ENCODE measurements at regions not wholly inside any gene's neighbourhood (a gene's known extent, or its start where the extent isn't known, plus 50 kb on each side); places are given as distances from the start of the nearest gene placed in this dataset.

DNA sequence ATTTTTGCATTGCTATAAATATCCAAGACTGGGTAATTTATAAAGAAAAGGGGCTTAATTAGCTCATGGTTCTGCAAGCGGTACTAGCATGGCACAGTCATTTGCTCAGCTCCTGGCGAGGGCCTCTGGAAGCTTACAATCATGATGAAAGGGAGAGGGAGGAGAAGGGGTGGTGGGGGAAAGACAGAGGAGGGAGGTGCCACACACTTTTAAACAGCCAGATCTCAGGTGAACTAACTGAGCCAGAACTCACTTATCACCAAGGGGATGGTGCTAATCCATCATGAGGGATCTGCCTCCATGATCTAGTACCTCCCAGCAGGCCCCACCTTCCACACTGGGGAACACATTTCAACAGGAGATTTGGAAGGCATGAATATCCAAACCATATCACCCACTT is 476.3 kb downstream of the PCNX1 start:
- 84% methylated on average over 2 of the region's 2 CpGs for WGBS
- Histone ChIP-seq H3K4me1 (peaks cover 5 to 28% (median 15%) of the 10 kb centered on the region in 4 donors), H3K4me3 (no peak overlapping the region), H3K9me3 (no peaks in the 10 kb centered on the region), H3K36me3 (no peaks in the 10 kb centered on the region), H3K27me3 (no peaks in the 10 kb centered on the region), H3K27ac (replicated peaks in 1 of 4) (no peak overlapping the region)
- no peak for DNase-seq (ENCODE audit: extremely low spot score)
- intact Hi-C loops (cut with DNase I), result no loop called here
- TF ChIP-seq POLR2A (IDR thresholded peaks at IDR 0.05; ENCODE audit: low read depth), result no peak
- TF ChIP-seq, protein P1, sequence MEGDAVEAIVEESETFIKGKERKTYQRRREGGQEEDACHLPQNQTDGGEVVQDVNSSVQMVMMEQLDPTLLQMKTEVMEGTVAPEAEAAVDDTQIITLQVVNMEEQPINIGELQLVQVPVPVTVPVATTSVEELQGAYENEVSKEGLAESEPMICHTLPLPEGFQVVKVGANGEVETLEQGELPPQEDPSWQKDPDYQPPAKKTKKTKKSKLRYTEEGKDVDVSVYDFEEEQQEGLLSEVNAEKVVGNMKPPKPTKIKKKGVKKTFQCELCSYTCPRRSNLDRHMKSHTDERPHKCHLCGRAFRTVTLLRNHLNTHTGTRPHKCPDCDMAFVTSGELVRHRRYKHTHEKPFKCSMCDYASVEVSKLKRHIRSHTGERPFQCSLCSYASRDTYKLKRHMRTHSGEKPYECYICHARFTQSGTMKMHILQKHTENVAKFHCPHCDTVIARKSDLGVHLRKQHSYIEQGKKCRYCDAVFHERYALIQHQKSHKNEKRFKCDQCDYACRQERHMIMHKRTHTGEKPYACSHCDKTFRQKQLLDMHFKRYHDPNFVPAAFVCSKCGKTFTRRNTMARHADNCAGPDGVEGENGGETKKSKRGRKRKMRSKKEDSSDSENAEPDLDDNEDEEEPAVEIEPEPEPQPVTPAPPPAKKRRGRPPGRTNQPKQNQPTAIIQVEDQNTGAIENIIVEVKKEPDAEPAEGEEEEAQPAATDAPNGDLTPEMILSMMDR (IDR thresholded peaks at IDR 0.05), result no peak
- no peak for TF ChIP-seq EP300 (IDR thresholded peaks at IDR 0.05)
- TF ChIP-seq POLR2AphosphoS5 (IDR thresholded peaks at IDR 0.05), result no peak

DNA sequence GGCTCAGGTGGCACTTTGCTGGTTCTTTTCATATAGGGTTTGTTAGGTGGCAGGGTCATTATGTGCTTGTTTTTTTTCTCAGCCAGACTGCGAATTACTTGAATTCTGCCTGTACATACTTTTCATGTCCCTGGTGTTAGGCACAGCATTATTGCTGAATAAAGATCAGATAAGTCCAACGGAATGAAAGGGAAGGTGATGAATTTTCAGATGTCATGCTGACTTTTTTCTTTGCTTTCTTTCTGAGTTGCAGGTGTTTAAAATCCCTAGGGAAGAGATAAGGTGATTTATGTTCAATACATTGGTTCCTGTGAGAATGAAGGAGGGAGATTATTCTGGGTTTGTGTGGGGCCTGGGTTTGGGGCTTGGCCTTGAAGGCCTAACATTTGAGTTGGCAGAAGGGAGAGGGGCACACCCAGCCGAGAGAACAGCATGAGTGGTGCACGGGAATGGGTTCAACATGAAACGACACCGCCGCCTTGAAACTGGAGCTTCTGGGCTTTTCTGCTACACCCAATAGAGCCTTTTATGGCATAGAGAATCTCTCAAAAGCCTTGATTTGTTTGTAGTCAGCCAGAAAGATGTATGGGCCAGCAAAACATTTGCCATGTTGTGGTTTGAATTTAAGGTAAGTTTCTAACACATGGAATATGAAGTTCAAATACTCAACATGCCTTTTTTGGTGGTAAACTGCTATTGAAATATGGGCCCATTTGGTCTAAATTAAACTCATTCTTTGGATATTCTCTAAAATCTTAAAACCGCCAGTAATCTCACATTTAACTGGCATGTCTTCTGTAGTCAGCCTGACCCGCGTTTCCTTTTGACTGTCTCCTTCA is 477.0 kb downstream of the PCNX1 start:
- Histone ChIP-seq H3K27me3 (no peaks in the 10 kb centered on the region), H3K4me1 (peaks cover 5 to 21% (median 14%) of the 10 kb centered on the region in 4 donors), H3K4me3 (no peak overlapping the region), H3K36me3 (no peaks in the 10 kb centered on the region), H3K27ac (replicated peaks in 1 of 4) (no peak overlapping the region), H3K9me3 (no peaks in the 10 kb centered on the region)
- TF ChIP-seq EP300 (IDR thresholded peaks at IDR 0.05) (no peak), POLR2A (IDR thresholded peaks at IDR 0.05; ENCODE audit: low read depth) (no peak), POLR2AphosphoS5 (IDR thresholded peaks at IDR 0.05) (no peak)
- TF ChIP-seq, protein P1 (IDR thresholded peaks at IDR 0.05), result no peak
- intact Hi-C loops (cut with DNase I), result no loop called here
- whole genome bisulfite sequencing, result 92% methylated on average over 10 of the region's 10 CpGs
- DNase-seq (ENCODE audit: extremely low spot score), result no peak

DNA sequence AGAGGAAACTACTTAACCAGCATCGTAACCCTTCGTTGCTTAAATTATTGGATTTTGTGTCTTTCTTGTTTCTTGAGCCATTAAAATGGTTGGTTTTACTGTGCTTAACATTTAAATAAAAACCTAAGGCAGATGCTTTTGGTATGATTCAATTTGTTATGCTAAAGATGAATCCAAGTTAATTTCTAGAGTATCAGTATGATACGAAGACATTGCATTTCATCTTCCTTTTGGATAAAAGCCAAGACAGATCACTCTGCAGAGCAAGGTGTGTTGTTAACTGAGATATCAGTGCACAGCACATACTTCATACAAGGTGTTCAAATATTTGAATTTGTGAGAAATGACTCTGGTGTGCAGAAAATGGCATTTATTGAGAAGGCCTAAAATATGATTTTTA is 480.5 kb downstream of the PCNX1 start:
- Histone ChIP-seq H3K27me3 (no peaks in the 10 kb centered on the region), H3K36me3 (no peaks in the 10 kb centered on the region), H3K4me1 (peaks cover 0 to 10% (median 4%) of the 10 kb centered on the region in 4 donors), H3K4me3 (no peak overlapping the region), H3K27ac (replicated peaks in 1 of 4) (no peak overlapping the region), H3K9me3 (no peaks in the 10 kb centered on the region)
- intact Hi-C loops (cut with DNase I), result no loop called here
- TF ChIP-seq EP300 (IDR thresholded peaks at IDR 0.05) (no peak), POLR2AphosphoS5 (IDR thresholded peaks at IDR 0.05) (no peak), POLR2A (IDR thresholded peaks at IDR 0.05; ENCODE audit: low read depth) (no peak)
- TF ChIP-seq, protein P1 (IDR thresholded peaks at IDR 0.05), result no peak
- no peak for DNase-seq (ENCODE audit: extremely low spot score)
- WGBS, result 96% methylated on average over 3 of the region's 3 CpGs

DNA sequence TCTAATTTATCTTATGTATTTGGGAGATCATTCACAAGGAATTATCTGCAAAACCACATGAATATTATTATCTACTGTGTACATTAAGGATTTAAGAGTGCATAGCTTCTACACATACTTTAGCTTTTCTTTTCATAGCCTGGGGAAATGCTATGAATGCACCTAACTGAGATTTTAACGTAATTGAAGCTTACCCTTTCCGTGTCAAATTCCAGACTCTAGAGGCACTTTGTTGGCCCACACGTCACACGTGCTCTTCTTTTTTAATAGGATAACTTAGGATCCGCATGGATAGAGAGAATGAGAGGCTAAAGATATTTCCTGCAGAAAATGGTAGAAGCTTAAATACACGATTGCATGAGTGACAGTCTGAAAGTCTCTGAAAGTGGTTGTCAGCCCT is 481.1 kb downstream of the PCNX1 start:
- no peak overlapping the region for H3K4me3 ChIP-seq
- no peaks in the 10 kb centered on the region for H3K9me3 ChIP-seq
- WGBS, result 94% methylated on average over 6 of the region's 6 CpGs
- peaks cover 0 to 9% (median 4%) of the 10 kb centered on the region in 4 donors for H3K4me1 ChIP-seq
- no peaks in the 10 kb centered on the region for H3K27me3 ChIP-seq
- no peaks in the 10 kb centered on the region for H3K36me3 ChIP-seq
- DNase-seq (ENCODE audit: extremely low spot score), result no peak
- no peak overlapping the region for H3K27ac ChIP-seq (replicated peaks in 1 of 4)
- TF ChIP-seq POLR2AphosphoS5 (IDR thresholded peaks at IDR 0.05) (no peak), EP300 (IDR thresholded peaks at IDR 0.05) (no peak), POLR2A (IDR thresholded peaks at IDR 0.05; ENCODE audit: low read depth) (no peak)
- TF ChIP-seq, protein P1 (IDR thresholded peaks at IDR 0.05), result no peak
- intact Hi-C loops (cut with DNase I), result no loop called here

All from esophagus muscularis mucosa (tissue), 4 donors.